ENCODE measurements at regions not wholly inside any gene's neighbourhood (a gene's known extent, or its start where the extent isn't known, plus 50 kb on each side); places are given as distances from the start of the nearest gene placed in this dataset.
A peak's percentile ranks its signal among the peaks of the same experiment; 100 is the strongest.
"Not testable (repeated sequence)": the region's sequence is repeated elsewhere in the genome, so short reads cannot be mapped to it uniquely, and the experiment has no call there.

DNA sequence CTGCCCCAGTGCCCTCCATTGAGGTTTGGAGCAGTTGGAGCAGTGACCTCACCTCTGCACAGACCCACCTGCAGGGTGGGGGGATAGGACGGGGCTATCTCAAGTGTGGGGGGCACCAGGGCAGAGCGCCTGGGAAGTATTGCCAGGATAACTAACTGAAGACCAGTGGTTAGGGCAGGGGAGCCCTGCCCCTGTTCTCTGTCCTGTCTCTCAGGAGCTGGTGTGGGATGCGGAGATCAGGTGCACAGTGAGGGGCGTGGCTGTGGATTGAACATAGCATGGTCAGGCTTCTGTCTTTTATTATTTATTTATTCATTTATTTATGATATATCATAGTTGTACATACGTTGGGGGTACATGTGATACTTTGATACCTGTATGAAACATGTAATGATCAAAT is 256.6 kb downstream of the GADD45G start:
- H3K27ac ChIP-seq; H3K9me3 ChIP-seq (replicated peaks in 1 of 3); H3K4me3 ChIP-seq; H3K4me1 ChIP-seq (replicated peaks in 1 of 2); intact Hi-C loops (cut with DNase I); H3K36me3 ChIP-seq (replicated peaks in 1 of 2); H3K27me3 ChIP-seq: not testable (repeated sequence)
- WGBS, 4 donors: 83 to 93% (median 87%) methylated on average over 4 to 5 of the region's 5 CpGs
- DNase-seq: peak in 1 of 7 donors; percentile 9

DNA sequence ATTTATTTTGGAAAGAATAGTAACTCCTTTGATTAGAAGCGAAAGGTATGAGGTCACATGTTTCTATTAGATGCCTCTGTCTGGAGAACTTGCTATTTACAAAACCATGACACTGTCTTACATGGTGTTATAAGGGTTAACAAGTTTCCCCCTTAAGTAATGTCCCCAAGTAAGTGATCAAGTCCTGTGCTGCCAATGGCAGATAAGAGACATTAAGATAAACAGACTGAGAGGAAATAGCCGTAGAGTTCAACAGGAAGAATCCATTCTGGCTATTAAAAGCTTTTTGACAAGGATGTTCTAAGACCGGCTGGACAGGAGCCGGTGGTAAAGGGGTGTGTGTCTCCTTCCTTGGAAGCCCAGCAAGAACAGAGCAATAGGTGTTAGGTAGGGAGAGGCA is 257.5 kb downstream of the GADD45G start:
- intact Hi-C loops (cut with DNase I): no loop called here
- TF ChIP-seq, protein P1, sequence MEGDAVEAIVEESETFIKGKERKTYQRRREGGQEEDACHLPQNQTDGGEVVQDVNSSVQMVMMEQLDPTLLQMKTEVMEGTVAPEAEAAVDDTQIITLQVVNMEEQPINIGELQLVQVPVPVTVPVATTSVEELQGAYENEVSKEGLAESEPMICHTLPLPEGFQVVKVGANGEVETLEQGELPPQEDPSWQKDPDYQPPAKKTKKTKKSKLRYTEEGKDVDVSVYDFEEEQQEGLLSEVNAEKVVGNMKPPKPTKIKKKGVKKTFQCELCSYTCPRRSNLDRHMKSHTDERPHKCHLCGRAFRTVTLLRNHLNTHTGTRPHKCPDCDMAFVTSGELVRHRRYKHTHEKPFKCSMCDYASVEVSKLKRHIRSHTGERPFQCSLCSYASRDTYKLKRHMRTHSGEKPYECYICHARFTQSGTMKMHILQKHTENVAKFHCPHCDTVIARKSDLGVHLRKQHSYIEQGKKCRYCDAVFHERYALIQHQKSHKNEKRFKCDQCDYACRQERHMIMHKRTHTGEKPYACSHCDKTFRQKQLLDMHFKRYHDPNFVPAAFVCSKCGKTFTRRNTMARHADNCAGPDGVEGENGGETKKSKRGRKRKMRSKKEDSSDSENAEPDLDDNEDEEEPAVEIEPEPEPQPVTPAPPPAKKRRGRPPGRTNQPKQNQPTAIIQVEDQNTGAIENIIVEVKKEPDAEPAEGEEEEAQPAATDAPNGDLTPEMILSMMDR (IDR thresholded peaks at IDR 0.05): no peak
- no peak for TF ChIP-seq POLR2A (IDR thresholded peaks at IDR 0.05)

DNA sequence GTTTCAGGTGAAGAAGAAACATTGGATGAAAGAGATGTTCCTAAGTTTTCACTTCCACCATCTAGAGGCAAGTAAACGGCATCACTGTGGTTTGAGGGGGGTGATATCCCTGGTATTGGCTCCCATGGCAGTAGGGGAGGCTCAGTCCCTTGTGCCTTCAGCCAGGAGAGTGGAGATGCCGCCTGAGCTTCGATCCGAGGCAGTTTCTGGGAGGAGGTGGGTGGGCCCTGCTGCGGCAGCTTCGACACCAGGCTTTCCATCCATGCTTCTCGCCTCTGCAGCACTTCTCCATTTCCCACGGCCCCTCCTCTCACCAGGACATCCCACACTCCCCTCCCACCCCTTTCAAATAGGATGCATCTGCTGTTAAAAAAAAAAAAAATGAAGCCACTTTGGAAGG is 258.3 kb downstream of the GADD45G start:
- Histone ChIP-seq H3K4me3 (no peak overlapping the region), H3K36me3 (replicated peaks in 1 of 2) (no peaks in the 10 kb centered on the region), H3K9me3 (replicated peaks in 1 of 3) (no peaks in the 10 kb centered on the region), H3K27ac (no peak overlapping the region), H3K27me3 (no peaks in the 10 kb centered on the region), H3K4me1 (replicated peaks in 1 of 2) (peaks cover 0 to 3% of the 10 kb centered on the region in 2 donors)
- intact Hi-C loops (cut with DNase I): no loop called here
- WGBS, 4 donors: 85 to 92% (median 89%) methylated on average over 8 of the region's 8 CpGs
- TF ChIP-seq, protein P1 (IDR thresholded peaks at IDR 0.05): no peak
- TF ChIP-seq POLR2A (IDR thresholded peaks at IDR 0.05): no peak
- DNase-seq: peak in 1 of 7 donors; percentile 1

More for the DNA sequence above, 257.5 kb downstream of the GADD45G start:
- peaks cover 0 to 3% of the 10 kb centered on the region in 2 donors for H3K4me1 ChIP-seq (replicated peaks in 1 of 2)
- no peaks in the 10 kb centered on the region for H3K9me3 ChIP-seq (replicated peaks in 1 of 3)
- H3K4me3 ChIP-seq: no peak overlapping the region
- no peak overlapping the region for H3K27ac ChIP-seq
- no peaks in the 10 kb centered on the region for H3K36me3 ChIP-seq (replicated peaks in 1 of 2)
- DNase-seq: peak in 1 of 7 donors; percentile 15
- no peaks in the 10 kb centered on the region for H3K27me3 ChIP-seq
- 50 to 61% (median 55%) methylated on average over 4 of the region's 4 CpGs for WGBS, 4 donors

- no peak overlapping the region for H3K4me3 ChIP-seq
- WGBS, 4 donors: 86 to 94% (median 89%) methylated on average over 6 of the region's 6 CpGs
- H3K4me1 ChIP-seq (replicated peaks in 1 of 2): peaks cover 0 to 3% of the 10 kb centered on the region in 2 donors
- peak in 1 of 7 donors; percentile 13 for DNase-seq
- intact Hi-C loops (cut with DNase I): no loop called here
- H3K27me3 ChIP-seq: no peaks in the 10 kb centered on the region
- TF ChIP-seq, protein P1 (IDR thresholded peaks at IDR 0.05): no peak
- TF ChIP-seq POLR2A (IDR thresholded peaks at IDR 0.05): no peak
- no peaks in the 10 kb centered on the region for H3K9me3 ChIP-seq (replicated peaks in 1 of 3)
- H3K27ac ChIP-seq: no peak overlapping the region
- H3K36me3 ChIP-seq (replicated peaks in 1 of 2): no peaks in the 10 kb centered on the region
These were observed 259.0 kb downstream of the GADD45G start for GRCh38 chr9:89863837-89864236.

DNA sequence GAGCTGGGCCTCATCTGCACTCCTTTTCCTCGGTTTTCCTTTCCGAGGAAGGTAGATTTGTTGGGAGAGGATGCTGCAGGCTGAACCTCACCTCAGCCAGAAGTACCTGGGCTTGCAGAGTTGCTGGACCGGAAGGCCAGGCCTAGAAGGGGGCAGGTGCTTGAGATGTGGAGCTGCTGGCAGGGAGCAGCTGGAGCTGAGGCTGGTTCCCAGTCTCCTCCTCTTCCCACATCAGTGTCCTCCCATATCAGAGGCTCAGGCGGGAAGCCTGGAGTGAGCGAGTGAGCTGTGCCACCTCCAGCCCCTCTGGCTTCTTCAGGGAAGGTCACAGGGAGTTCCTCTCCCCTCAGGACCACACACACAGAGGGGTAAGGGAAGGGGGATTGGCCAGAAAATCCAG is 259.4 kb downstream of the GADD45G start:
- no peaks in the 10 kb centered on the region for H3K36me3 ChIP-seq (replicated peaks in 1 of 2)
- H3K4me3 ChIP-seq: no peak overlapping the region
- H3K27me3 ChIP-seq: no peaks in the 10 kb centered on the region
- H3K9me3 ChIP-seq (replicated peaks in 1 of 3): no peaks in the 10 kb centered on the region
- intact Hi-C loops (cut with DNase I): no loop called here
- H3K27ac ChIP-seq: no peak overlapping the region
- peaks cover 0 to 3% of the 10 kb centered on the region in 2 donors for H3K4me1 ChIP-seq (replicated peaks in 1 of 2)
- peak in 1 of 7 donors; percentile 9 for DNase-seq
- TF ChIP-seq POLR2A (IDR thresholded peaks at IDR 0.05): no peak
- TF ChIP-seq, protein P1 (IDR thresholded peaks at IDR 0.05): no peak
- 96 to 99% (median 98%) methylated on average over 4 to 5 of the region's 5 CpGs for WGBS, 4 donors
